ENCODE measurements at regions not wholly inside any gene's neighbourhood (a gene's known extent, or its start where the extent isn't known, plus 50 kb on each side); places are given as distances from the start of the nearest gene placed in this dataset.

DNA sequence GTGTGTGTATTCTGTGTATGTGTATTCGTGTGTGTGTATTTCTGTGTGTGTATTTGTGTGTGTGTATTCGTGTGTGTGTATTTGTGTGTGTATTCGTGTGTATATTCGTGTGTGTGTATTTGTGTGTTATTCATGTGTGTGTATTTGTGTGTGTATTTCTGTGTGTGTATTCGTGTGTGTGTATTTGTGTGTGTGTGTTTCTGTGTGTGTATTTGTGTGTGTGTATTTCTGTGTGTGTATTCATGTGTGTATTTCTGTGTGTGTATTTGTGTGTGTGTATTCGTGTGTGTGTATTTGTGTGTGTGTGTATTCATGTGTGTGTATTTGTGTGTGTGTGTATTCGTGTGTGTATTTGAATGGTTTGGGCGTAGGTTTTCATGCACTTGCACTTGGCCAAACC lies 405.4 kb downstream of the SOX2 start:
- Histone ChIP-seq H3K36me3 (ENCODE audit: control insufficient read depth in 2 of 3, insufficient read depth in 3 of 3, low read length in 3 of 3) (no peaks in the 10 kb centered on the region), H3K27me3 (ENCODE audit: control insufficient read depth, insufficient read depth, low read length) (no peaks in the 10 kb centered on the region), H3K9ac (ENCODE audit: low read length in 3 of 3) (no peak overlapping the region), H3K27ac (ENCODE audit: low read depth in 2 of 2, low read length in 2 of 2) (no peak overlapping the region), H3K4me3 (ENCODE audit: low read length in 3 of 3) (no peak overlapping the region), H3K4me1 (ENCODE audit: control insufficient read depth in 2 of 3, insufficient read depth in 2 of 3, low read depth in 1 of 3, low read length in 3 of 3) (no peaks in the 10 kb centered on the region), H3K9me3 (ENCODE audit: control insufficient read depth in 2 of 3, insufficient read depth in 1 of 3, low read length in 3 of 3) (no peaks in the 10 kb centered on the region)
- TF ChIP-seq, protein P1, sequence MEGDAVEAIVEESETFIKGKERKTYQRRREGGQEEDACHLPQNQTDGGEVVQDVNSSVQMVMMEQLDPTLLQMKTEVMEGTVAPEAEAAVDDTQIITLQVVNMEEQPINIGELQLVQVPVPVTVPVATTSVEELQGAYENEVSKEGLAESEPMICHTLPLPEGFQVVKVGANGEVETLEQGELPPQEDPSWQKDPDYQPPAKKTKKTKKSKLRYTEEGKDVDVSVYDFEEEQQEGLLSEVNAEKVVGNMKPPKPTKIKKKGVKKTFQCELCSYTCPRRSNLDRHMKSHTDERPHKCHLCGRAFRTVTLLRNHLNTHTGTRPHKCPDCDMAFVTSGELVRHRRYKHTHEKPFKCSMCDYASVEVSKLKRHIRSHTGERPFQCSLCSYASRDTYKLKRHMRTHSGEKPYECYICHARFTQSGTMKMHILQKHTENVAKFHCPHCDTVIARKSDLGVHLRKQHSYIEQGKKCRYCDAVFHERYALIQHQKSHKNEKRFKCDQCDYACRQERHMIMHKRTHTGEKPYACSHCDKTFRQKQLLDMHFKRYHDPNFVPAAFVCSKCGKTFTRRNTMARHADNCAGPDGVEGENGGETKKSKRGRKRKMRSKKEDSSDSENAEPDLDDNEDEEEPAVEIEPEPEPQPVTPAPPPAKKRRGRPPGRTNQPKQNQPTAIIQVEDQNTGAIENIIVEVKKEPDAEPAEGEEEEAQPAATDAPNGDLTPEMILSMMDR (IDR thresholded peaks at IDR 0.05; ENCODE audit: borderline replicate concordance, extremely low read depth, insufficient read depth), result no peak
- intact Hi-C loops (cut with DNase I), result no loop called here
- DNase-seq, result no peak
- no peak for FAIRE-seq

DNA sequence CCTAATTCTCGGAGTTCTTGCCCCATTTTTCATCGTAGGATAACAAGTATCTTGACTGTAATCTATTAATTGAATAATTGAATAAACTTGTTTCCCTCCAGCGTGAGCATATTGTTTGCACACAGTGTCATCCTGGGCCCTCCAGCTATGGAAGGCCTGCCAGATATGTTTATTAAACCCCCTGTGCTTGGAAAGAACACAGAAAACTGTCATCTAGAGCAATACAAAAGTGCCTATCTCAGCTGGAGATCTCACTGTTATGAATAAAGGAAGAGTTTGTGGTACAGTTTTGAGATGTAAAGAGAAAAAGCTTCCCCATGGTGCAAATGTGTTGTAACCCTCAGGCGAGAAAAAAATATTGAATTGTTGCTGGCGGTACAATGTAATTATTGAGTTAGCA lies 405.9 kb downstream of the SOX2 start:
- H3K4me1 ChIP-seq (ENCODE audit: control insufficient read depth in 2 of 3, insufficient read depth in 2 of 3, low read depth in 1 of 3, low read length in 3 of 3), result no peaks in the 10 kb centered on the region
- intact Hi-C loops (cut with DNase I), result no loop called here
- H3K9me3 ChIP-seq (ENCODE audit: control insufficient read depth in 2 of 3, insufficient read depth in 1 of 3, low read length in 3 of 3), result no peaks in the 10 kb centered on the region
- no peak overlapping the region for H3K9ac ChIP-seq (ENCODE audit: low read length in 3 of 3)
- H3K4me3 ChIP-seq (ENCODE audit: low read length in 3 of 3), result no peak overlapping the region
- no peaks in the 10 kb centered on the region for H3K36me3 ChIP-seq (ENCODE audit: control insufficient read depth in 2 of 3, insufficient read depth in 3 of 3, low read length in 3 of 3)
- no peak for FAIRE-seq
- TF ChIP-seq, protein P1 (IDR thresholded peaks at IDR 0.05; ENCODE audit: borderline replicate concordance, extremely low read depth, insufficient read depth), result no peak
- no peak overlapping the region for H3K27ac ChIP-seq (ENCODE audit: low read depth in 2 of 2, low read length in 2 of 2)
- H3K27me3 ChIP-seq (ENCODE audit: control insufficient read depth, insufficient read depth, low read length), result no peaks in the 10 kb centered on the region
- no peak for DNase-seq

DNA sequence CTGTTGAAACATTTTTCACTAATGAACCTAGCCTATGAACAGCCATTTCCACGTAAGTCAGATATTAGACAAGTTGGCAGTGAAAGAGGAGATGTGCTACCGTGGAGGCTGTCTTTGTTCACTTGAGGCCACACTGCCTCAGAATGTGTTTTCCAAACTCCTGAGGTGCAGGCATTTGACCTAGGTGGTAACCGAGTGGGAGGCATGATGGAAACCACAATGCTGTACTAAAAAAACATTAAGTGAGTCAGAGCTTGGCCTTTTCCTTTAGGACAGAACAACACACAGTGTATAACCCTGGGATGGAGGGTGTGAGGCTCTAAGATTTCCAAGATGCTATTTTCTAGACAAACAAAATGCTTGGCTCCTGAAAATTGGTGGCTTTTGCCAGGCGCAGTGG lies 406.3 kb downstream of the SOX2 start:
- Histone ChIP-seq H3K9me3 (ENCODE audit: control insufficient read depth in 2 of 3, insufficient read depth in 1 of 3, low read length in 3 of 3) (no peaks in the 10 kb centered on the region), H3K9ac (ENCODE audit: low read length in 3 of 3) (no peak overlapping the region), H3K36me3 (ENCODE audit: control insufficient read depth in 2 of 3, insufficient read depth in 3 of 3, low read length in 3 of 3) (no peaks in the 10 kb centered on the region), H3K27ac (ENCODE audit: low read depth in 2 of 2, low read length in 2 of 2) (no peak overlapping the region), H3K27me3 (ENCODE audit: control insufficient read depth, insufficient read depth, low read length) (no peaks in the 10 kb centered on the region), H3K4me3 (ENCODE audit: low read length in 3 of 3) (no peak overlapping the region), H3K4me1 (ENCODE audit: control insufficient read depth in 2 of 3, insufficient read depth in 2 of 3, low read depth in 1 of 3, low read length in 3 of 3) (no peaks in the 10 kb centered on the region)
- TF ChIP-seq, protein P1 (IDR thresholded peaks at IDR 0.05; ENCODE audit: borderline replicate concordance, extremely low read depth, insufficient read depth), result no peak
- no peak for DNase-seq
- intact Hi-C loops (cut with DNase I), result no loop called here
- no peak for FAIRE-seq

DNA sequence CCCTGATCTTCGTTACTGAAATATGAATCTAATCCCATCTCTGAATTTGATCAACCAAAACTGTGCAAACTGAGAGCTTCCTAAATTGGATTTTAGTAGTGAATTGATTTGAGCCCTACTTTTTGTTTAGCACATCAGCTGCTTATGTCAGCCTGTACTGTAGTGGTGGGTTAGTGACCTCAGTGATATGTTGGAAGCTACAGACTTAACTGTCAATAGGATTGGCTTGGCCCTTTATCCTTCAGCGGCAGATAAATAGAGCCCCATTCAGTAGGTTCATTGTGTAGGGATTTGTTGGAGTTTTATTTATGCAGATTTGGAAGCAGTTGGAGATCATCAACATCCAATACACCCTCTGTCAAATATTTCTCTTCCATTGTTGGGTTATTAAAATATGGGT lies 409.7 kb downstream of the SOX2 start:
- no peaks in the 10 kb centered on the region for H3K27me3 ChIP-seq (ENCODE audit: control insufficient read depth, insufficient read depth, low read length)
- FAIRE-seq, result no peak
- H3K9me3 ChIP-seq (ENCODE audit: control insufficient read depth in 2 of 3, insufficient read depth in 1 of 3, low read length in 3 of 3), result no peaks in the 10 kb centered on the region
- no peak overlapping the region for H3K4me3 ChIP-seq (ENCODE audit: low read length in 3 of 3)
- DNase-seq, result no peak
- no peaks in the 10 kb centered on the region for H3K4me1 ChIP-seq (ENCODE audit: control insufficient read depth in 2 of 3, insufficient read depth in 2 of 3, low read depth in 1 of 3, low read length in 3 of 3)
- H3K9ac ChIP-seq (ENCODE audit: low read length in 3 of 3), result no peak overlapping the region
- H3K36me3 ChIP-seq (ENCODE audit: control insufficient read depth in 2 of 3, insufficient read depth in 3 of 3, low read length in 3 of 3), result no peaks in the 10 kb centered on the region
- no peak overlapping the region for H3K27ac ChIP-seq (ENCODE audit: low read depth in 2 of 2, low read length in 2 of 2)
- TF ChIP-seq, protein P1 (IDR thresholded peaks at IDR 0.05; ENCODE audit: borderline replicate concordance, extremely low read depth, insufficient read depth), result no peak
- intact Hi-C loops (cut with DNase I), result no loop called here

All from kidney (tissue), 13 donors.